GM19395 (cell line): ENCODE measurements at regions not wholly inside any gene's neighbourhood (a gene's known extent, or its start where the extent isn't known, plus 50 kb on each side); places are given as distances from the start of the nearest gene placed in this dataset.

Source experiments
- ATAC-seq: cut with Tn5 transposase; IDR thresholded peaks from one replicate; pipeline ENCODE4 v1.9.1; 2021; ENCODE audit warnings: mild to moderate bottlenecking, moderate library complexity; ENCODE audit not compliant: unreplicated experiment

- ATAC-seq = no peak
Observed at GRCh38 chr4:181637186-181638105, 605.8 kb upstream of the TENM3 start.

GRCh38 chr4:181643466-181643865, 599.7 kb upstream of the TENM3 start:
- no peak for ATAC-seq

- no peak for ATAC-seq
Observed at GRCh38 chr4:181645489-181645888, 597.7 kb upstream of the TENM3 start.

- no peak for ATAC-seq
Observed at GRCh38 chr4:181646864-181647263, 596.3 kb upstream of the TENM3 start.

- ATAC-seq = no peak
Observed at GRCh38 chr4:181647396-181648147, 595.6 kb upstream of the TENM3 start.

- ATAC-seq = no peak
Observed at GRCh38 chr4:181650033-181650825, 593.0 kb upstream of the TENM3 start.

- no peak for ATAC-seq
Observed at GRCh38 chr4:181656748-181657147, 586.5 kb upstream of the TENM3 start.

- no peak for ATAC-seq
Observed at GRCh38 chr4:181659202-181659601, 584.0 kb upstream of the TENM3 start.

- no peak for ATAC-seq
Observed at GRCh38 chr4:181659876-181660275, 583.3 kb upstream of the TENM3 start.

- ATAC-seq = no peak
Observed at GRCh38 chr4:181661090-181661489, 582.1 kb upstream of the TENM3 start.

- no peak for ATAC-seq
Observed at GRCh38 chr4:181661923-181662322, 581.3 kb upstream of the TENM3 start.

- ATAC-seq = no peak
Observed at GRCh38 chr4:181662383-181662782, 580.8 kb upstream of the TENM3 start.

GRCh38 chr4:181670506-181670905, 572.7 kb upstream of the TENM3 start:
- no peak for ATAC-seq

GRCh38 chr4:181671672-181672071, 571.5 kb upstream of the TENM3 start:
- ATAC-seq = no peak

- ATAC-seq = no peak
Observed at GRCh38 chr4:181672751-181673150, 570.5 kb upstream of the TENM3 start.

GRCh38 chr4:181674315-181674875, 568.8 kb upstream of the TENM3 start:
- ATAC-seq = no peak

GRCh38 chr4:181676546-181676945, 566.7 kb upstream of the TENM3 start:
- ATAC-seq = no peak

- no peak for ATAC-seq
Observed at GRCh38 chr4:181677201-181677600, 566.0 kb upstream of the TENM3 start.

GRCh38 chr4:181677621-181678020, 565.6 kb upstream of the TENM3 start:
- no peak for ATAC-seq

GRCh38 chr4:181679754-181680153, 563.4 kb upstream of the TENM3 start:
- ATAC-seq = no peak
